NCI-H2081 (cell line): ENCODE measurements at regions not wholly inside any gene's neighbourhood (a gene's known extent, or its start where the extent isn't known, plus 50 kb on each side); places are given as distances from the start of the nearest gene placed in this dataset.

Source experiments
- DNase-seq, 2 experiments: peaks; one replicate each; lab custom pipeline; 2025; lab: John Stamatoyannopoulos, UW

DNA sequence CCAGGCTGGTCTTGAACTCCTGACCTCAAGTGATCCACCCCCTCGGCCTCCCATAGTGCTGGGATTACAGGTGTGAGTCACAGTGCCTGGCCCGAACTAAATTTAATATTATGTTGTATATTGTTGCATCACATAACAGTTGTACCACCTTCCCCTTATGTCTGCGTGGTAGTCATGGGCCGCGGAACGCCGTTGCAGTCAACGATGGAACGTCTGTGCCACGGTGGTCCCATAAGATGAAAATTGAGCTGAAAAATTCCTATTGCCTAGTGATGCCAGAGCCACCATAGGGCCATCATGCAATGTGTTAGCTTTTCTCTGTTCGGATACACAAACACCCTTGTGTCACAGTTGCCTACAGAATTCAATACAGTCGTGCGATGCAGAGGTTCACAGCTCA is 236.1 kb downstream of the TEX29 start:
- DNase-seq, result no peak

DNA sequence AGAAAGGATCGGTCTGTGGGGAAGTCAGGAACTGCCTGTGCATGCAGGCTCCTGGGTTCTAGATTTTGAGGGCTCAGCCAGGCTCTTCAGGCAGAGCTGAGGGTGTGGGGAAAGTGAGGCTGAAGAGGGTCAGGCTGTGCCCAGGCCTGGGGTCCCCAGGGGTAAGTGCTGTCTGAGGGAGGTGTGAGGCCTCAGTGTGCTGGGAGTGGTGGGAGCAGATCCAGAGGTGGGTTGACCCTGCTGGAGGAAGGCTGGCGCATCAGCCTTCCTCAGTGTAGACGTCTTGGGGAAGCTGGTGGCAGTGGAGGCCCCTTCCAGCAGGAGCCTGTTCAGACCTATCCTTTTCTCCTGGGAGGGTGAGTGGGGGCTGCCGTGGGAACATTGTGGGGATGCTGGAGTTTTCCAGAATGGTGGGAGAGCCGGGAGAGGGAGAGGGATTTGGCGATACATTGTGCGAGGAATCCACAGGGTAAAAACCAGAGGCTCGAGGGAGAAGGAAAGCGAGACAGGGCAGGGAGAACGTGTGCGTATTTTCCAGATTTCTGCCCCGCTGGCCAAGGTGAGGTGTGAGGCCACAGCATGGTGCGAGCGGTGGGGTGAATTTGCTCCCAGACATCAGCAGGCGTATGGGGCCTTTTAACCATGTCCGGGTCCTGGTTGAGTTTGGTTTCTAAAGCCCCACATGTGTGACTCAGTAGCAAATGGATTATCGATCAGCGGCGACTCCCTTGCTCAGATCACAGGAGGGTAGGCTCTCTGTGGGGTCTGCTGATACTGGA is 237.7 kb downstream of the TEX29 start:
- no peak for DNase-seq

DNA sequence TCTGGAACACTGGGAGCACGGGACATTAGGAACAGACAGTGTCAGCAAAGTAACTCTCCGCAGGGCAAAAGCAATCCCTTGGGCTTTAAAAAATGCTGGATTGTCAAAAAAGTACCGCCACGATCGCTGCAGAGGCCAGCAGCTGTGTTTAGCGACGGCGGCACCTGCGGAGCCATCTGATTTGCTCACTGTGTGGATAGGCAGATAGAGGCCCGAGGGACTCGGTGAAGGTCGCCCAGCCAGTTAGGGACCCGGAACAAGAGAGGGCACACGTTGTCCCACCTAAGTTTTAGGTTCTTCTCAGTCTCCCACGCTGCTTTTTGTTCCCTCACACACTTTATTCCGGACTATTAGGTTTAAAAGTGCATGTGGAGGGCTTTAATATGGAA is 238.3 kb downstream of the TEX29 start:
- no peak for DNase-seq

DNA sequence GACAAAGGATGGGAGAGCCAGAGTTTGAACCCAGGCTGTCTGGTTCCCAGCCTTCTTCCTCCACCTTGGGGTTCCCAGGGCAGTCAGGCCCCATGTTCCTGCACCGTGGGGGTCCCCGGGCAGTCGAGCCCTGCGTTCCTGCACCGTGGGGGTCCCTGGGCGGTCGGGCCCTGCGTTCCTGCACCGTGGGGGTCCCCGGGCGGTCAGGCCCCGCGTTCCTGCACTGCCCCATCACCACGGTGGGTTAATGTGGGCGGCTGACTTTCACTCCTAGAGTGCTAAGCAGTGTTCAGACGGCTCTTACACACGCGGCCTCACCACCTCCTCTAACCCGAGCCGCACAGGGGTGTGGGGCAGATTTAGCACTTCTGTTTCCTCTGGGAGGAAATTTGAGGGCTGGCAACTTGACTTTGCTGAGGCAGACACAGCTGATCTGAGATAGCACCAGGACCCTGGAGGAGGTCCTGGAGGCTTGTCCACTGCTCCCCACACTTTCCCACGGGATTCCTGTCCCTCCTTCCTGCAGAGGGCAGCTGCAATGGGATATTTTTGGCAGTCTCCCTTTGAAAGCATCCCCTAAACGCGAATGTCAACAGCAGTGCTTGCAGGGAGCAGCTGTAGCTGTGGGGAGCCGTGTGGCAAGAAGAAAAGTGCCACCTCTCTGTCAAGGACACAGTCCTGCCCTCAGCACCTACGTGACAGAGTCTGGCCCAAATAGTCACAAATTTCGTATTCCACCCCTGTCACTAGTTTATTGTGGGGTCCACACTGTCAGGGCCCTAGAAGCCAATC is 239.4 kb downstream of the TEX29 start:
- DNase-seq, result peak; percentile 14 to 75

DNA sequence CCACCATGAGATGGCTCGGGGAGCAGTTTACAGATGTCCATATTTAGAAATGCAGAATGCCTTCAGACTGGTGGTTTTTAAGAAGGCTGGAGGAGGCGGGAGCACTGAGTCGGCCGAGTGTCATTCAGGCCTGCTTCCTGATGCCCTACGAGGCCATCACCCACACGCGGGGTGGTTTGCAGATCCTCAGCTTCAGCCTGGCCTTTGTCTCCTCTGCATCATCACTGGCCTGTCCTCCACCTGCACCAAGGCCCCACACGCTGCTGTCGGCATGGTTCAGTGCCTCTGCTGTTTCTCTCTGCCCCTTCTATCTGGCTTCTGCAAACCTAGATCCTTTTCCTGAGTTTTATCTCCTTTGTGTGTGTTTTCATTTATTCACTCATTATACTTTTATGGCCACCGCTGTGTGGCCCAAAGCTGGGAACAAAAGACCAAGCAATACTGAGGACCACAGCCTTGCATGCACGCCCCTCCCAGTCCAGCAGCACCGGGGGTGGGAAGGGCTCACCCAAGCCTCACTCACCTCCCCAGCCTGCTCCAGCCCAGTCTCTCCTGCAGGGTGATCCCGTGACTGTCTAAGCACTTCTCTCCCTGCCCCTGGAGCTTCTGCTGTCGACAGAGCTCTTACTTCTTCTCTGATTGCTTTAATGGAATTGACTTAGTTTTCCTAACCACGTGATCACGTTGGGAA is 240.8 kb downstream of the TEX29 start:
- no peak for DNase-seq

DNA sequence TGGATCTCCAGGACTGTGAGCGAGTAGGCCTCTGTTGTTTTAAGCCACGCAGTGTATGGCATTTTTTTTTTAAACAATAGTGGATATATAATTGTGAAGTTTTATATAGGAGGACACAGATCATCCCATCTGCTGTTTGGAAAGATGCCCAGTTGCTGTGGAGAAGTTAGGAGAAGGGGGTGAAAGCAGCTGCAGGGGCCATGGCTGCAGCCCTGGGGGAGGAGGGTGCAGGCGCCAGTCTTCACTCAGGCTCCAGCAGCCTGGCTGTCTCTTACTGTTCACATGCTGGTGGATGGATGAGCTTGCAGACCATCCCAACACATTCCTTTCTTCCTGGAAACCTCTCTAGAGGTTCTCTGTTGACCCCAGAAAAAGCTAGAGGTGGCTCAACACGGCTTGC is 242.3 kb downstream of the TEX29 start:
- peak in 1 of 2 experiments; percentile 49 for DNase-seq

DNA sequence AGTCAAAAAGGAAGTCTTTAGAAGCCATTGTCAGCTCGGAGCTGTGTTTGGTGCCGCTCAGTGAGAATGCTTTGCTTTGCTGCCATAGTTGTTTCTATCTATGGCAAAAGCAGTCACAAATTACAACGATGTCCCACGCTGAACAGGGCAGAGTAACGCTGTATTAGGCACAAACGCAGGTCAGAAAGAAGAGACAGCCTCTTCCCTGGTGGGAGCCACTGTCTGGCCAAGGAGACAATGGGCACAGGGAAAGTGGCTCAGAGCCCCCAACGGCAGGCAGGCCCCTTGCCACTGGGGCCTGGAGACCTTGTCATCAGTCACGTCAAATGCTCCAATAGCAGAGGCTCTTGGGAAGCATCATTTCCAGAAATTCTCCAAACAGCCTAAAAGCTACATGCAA is 244.2 kb downstream of the TEX29 start:
- DNase-seq, result no peak

DNA sequence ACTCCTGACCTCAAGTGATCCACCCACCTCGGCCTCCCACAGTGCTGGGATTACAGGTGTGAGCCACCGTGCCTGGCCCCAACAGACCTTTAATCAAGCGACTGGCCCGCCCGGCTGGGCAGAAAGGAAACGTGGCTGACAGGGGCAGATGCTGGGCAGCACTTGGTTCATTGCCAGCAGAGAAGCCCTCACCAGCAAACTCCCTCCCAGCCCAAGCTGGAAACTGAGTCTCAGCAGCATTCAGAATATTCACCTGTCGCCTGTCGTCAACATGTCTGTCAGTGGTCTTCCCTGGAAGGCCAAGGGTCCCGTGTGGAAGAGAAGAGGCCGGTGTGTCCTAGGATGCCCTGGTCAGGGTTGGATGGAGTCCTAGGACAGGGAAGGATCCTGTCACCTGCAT is 245.0 kb downstream of the TEX29 start:
- no peak for DNase-seq

DNA sequence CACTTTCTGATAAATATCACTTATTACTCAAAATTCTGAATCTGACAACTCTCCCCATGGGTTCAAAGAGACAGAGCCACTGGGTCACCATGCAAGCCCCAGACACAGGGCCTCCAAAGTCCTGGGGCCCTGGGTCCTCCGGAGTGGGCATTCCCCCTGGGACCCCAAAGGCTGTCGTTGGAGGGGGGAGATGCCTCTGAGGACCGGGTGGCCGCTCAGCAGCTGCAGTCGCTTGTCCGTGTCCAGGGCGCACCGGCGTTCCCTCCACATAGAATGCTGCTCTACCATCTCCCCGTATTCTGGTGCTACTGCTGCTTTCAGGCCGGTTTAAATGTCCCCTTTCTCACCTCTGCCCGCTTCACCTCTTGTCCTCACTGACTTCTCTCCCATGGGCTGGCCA is 246.1 kb downstream of the TEX29 start:
- no peak for DNase-seq

DNA sequence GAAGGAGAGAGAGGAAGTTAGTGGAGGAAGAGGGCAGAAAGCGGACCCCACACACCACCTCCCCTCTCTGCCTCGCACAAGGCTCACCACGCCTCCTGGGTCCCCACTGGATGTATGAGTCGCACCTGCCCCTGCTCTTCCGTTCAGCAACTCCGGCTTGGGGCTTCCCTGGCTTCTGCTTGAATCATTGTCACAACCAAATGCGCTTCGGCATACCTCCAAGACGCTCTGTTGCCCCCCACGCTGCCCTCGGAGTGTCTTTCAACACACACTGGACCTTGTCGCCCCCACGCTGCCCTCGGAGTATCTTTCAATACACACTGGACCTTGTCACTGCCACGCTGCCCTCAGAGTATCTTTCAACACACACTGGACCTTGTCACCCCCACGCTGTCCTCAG is 247.2 kb downstream of the TEX29 start:
- no peak for DNase-seq

DNA sequence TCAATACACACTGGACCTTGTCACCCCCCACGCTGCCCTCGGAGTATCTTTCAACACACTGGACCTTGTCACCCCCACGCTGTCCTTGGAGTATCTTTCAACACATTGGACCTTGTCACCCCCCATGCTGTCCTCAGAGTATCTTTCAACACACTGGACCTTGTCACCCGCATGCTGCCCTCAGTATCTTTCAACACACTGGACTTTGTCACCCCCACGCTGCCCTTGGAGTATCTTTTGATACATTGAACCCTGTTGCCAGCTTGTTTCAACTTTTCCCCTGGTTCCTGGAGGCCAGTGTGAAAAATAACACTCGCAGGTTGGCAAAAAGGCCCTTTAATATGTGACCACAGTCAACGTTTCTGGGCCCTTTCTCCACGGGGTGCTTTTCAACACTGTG is 247.8 kb downstream of the TEX29 start:
- no peak for DNase-seq

DNA sequence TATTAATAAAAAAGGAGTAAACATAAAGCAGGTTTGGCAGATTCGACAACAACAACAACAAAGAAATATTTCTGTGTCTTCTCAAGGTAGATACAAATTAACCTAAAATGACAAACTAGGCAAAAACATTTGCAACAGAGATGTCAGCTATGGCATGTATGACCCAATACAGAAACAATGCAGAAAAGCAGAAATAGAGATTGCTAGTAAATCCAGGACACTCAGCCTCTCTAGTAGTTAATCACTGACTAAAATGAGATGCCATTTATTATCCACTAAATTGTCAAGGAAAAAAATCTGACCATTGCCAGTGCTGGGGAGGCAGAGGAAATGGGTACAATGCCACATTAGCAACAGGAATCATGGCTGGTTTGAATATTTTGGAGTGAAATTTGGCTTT is 250.5 kb downstream of the TEX29 start:
- no peak for DNase-seq

DNA sequence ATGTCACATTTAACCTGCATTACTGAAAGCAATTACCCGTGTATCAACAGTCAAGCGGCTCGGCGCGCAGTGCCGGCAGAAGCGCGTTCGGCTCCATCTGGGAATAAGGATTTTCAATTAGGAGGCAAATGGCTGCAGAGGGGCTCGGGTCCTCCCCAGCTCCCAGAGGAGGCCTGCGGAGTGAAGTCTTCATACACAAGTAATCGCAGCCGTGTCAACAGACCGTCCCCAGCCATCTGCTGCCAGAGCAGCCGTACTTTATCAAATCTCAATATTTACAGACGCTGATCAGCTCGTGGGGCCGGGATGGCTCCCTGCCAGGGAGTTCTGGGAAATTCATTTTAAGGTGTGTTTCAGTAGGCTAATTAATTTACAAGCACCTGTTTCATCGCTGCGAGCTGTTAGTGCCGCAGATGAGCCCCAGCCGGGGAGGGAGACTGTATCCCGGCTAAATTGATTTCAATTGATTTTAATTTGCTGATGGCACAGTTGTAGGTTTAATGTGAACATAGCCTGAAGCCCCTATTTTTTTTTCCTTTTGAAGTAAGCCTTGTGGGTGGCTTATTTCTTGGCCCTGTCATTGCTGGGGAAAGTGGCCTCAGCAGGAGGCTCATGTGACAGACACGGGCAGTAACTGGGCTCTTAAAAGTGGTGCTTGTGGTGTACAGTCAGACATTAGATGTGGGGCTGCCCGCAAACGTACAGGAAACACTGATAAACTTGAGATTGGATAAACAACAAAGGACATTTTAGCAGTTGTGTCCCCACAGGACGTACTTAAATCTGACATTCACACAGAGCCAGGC is 252.7 kb downstream of the TEX29 start:
- DNase-seq, result peak; percentile 90 to 97

DNA sequence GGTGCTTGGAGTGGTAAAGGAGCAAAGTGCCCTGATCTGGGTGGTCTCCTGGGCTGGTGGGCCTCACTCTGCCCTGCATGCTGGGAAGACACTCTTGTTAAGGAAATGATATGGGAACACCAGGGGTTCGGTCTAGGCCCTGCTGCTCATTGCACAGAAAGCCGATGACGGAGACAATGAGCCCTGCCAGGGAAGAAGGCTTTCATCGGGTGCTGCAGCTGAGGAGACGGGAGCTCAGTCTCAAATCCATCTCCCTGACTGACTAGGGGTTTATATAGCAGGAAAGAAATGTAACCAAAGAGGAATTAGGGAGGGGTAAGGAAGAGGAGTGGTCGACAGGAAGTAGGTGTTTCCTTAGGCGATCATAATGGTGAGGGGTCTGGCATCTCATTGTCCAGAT is 253.4 kb downstream of the TEX29 start:
- no peak for DNase-seq

DNA sequence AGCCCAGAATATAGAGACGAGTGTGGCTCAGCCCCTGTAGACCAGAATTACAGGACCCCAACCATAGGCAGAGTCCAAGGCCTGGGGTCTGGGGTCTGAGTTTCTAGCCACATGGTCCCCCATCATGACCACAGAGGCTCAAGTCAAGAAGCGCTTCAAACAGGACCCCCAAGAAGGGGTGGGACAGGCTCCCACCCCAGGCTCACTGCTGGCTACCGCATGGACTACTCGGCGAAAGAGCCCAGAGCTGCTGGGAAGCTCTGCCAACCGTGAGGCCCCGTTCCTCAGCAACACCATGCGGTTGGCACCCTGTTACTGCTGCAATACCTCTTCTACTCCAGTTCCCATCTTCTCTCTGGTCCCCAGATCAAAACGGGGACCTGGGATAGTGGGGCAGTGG is 254.8 kb downstream of the TEX29 start:
- DNase-seq, result no peak

DNA sequence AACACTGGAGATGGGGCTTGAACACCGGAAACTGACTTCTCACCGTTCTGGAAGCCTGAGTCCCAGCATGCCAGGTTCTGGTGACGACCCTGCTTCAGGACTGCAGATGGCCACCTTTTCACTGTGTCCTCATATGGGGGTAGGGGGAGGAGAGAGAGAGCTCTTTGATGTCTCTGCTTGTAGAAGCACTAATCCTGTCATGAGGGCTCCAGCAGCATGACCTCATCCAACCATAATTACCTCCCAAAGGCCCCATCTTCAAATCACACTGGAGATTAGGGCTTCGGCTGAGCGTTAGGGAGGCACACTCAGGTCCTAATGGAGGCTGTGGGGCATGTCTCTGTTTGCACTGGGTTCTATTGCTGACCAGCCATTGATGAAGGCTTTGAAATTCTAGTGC is 255.3 kb downstream of the TEX29 start:
- no peak for DNase-seq

DNA sequence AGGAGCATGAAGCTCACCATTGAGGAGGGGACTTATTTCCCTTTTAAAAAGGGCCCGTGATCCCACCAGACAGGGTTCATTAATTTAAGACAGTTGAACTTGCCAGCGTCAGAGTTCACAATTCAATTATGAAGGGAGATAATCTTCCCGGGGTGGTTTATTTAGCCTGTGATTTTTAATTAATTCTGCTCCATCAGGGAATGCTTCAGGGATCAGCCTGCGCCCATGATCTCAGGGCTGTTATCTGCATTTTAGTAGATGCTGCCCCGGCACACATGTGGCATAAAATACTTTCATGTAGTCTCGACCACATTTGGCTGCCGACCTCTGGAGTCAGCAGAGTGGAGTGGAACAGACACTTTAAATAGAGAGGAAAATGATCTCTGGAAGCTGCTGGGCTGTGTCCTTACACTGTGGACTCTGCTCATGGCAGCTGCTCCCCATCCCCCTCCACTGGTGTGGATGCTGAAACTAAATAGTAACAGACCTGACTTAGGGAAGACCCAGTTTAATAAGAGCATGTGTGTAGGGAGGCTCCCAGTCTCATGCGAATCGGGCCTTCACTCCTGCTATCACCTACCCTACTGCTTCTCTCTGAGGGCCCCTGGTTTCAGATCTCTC is 256.9 kb downstream of the TEX29 start:
- no peak for DNase-seq

DNA sequence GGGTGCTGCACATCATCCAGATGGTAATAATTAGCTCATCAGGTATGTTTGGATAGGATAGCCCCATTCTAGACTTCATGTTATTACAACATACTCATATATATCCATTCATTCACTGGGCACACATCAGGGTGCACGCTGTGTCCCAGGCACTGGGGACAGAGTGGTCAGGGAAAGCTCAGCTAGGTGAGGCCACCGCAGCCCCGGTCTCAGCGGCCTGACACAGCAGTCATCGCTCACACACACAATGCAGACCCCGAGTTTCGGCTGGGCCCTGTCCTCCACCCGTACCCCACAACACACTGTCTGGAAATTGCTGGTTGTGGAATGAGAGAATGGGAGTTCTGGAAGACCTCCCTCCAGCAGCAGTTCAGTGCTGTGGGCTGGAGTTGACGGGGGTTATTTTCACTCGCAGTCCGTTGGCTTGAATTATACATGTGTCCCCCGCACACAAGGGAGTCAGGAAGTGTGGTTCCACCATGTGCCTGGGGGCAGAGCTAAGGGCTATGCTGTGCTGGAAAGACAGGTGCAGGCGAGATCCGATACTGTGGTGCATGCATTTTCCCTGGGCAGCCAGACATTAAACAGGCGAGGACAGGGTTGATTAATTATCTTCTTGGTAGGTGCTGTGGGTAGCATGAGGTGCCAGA is 257.6 kb downstream of the TEX29 start:
- DNase-seq, result peak; percentile 35 to 76

DNA sequence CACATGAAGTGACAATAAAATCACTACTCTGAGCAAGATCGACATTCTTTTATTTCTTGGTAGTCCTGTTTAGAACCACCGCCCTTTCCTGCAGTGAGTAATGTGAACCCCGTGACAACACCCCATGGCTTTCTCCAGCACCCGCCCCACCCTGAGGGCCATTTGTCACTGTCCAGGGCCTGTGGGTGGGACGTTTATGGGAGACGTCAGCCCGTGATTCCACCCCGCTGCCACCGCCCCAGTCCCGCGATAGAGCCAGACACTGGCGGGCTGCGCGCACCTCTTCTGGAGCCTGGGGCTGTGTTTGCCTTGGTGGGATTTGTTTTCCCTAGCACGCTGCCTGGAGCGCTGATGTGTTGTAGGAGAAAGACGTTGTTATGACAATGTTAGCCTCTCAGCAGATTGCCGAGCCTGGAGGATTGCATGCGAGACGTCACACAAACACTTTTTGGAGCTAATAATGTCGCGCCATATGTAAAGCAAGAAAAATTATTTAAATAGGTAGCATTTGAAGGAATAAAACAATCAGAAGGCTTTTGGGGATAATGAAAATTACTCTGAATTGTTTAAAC is 263.7 kb downstream of the TEX29 start:
- DNase-seq, result peak in 1 of 2 experiments; percentile 28

DNA sequence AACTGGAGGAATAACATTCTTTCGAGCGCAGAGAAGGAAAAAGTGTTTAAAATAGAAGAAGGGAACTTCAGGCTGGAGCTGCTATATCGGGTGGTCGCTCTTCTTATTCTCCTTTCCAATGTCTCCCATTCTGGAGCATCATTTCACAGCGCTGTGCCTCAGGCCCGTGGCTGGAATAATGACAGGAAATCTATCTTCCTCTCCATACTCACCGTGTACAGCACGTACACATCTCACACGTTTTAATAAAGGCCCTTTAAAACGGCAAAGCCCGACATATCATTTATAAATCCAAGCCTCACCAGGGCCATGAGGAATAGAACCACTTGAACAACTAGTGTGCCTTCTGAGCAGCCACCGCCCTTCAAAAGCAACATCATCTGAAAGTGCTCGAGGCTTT is 264.4 kb downstream of the TEX29 start:
- DNase-seq, result no peak

DNA sequence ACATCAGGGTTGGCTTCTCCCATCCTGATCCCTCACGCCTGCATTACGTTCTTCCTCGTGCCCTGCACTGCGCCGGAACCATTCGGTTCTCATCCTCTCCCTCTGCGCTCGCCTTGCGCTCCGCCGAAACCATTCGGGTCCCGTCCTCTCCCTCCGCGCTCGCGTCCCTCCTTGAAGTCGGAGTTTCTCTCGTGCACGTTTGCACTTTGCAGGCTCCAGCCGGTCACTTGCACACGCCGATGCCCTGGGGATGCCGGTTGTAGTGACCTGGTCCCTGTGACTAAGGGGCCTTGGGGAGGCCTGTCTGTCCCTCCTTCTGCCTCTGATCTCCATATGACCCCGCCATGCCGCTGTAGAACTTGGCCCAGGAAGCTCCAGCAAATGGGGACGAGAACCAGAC is 265.8 kb downstream of the TEX29 start:
- no peak for DNase-seq
